Adrenal gland (tissue), 9 donors: ENCODE measurements at regions not wholly inside any gene's neighbourhood (a gene's known extent, or its start where the extent isn't known, plus 50 kb on each side); places are given as distances from the start of the nearest gene placed in this dataset.

Source experiments
- DNase-seq, 7 donors: peaks; one replicate each; pipeline ENCODE4 v3.0.0-alpha.2; 2019 to 2020
- H3K27ac ChIP-seq, 5 donors: fragments of 200-600 bp; sonication (generic) in 4 of 5; 1 replicate in 3 of 5; 2 replicates in 2 of 5; pipeline versions ENCODE4 v1.5.1 to v1.8.0; 2016 to 2020; ENCODE audit warnings: mild to moderate bottlenecking in 1 of 5
- H3K27me3 ChIP-seq: fragments of 200-600 bp; 2 replicates; pipeline ENCODE4 v1.8.0; 2021
- H3K36me3 ChIP-seq, 2 donors: fragments of 200-600 bp; replicated peaks in 1 of 2; 1 replicate in 1 of 2; 2 replicates in 1 of 2; pipeline versions ENCODE4 v1.5.1 to v1.8.0; 2018 to 2022
- H3K4me1 ChIP-seq, 2 donors: fragments of 200-600 bp; replicated peaks in 1 of 2; 1 replicate in 1 of 2; 2 replicates in 1 of 2; pipeline versions ENCODE4 v1.5.1 to v1.8.0; 2018 to 2021
- H3K4me3 ChIP-seq, 4 donors: fragments of 200-600 bp; sonication (generic) in 3 of 4; one replicate each; pipeline ENCODE4 v1.5.1; 2016 to 2018
- H3K9me3 ChIP-seq, 3 donors: fragments of 200-600 bp; sonication (generic) in 1 of 3; replicated peaks in 1 of 3; 1 replicate in 2 of 3; 2 replicates in 1 of 3; pipeline versions ENCODE4 v1.5.1 to v1.8.0; 2016 to 2021
- POLR2A ChIP-seq, 2 donors: fragments of 450-650 bp; IDR thresholded peaks; one replicate each; pipeline ENCODE4 v1.6.1; 2017; ENCODE audit warnings: antibody characterized with exemption in 2 of 2, mild to moderate bottlenecking in 2 of 2, moderate library complexity in 1 of 2
- WGBS, 4 donors: extraction: QIAGEN DNeasy Blood & Tissue Kit in 2 of 4; methylation state at CpG; one replicate each; pipeline versions ENCODE4 v1.1.5 to v1.1.7; 2013 to 2017; 5-methylcytosine and 5-hydroxymethylcytosine counted together
- intact Hi-C, 2 donors: fragments of 100-400 bp; cut with DNase I; formaldehyde crosslinking; loops; one replicate each; pipeline versions ENCODE4 v1.14.1 to v1.15.0; 2022 to 2023
- TF ChIP-seq, protein P1 (sequence below), 6 experiments: fragments of 450-650 bp in 4 of 6; fragments of 200-600 bp in 2 of 6; sonication (generic) in 1 of 6; IDR thresholded peaks; 1 replicate in 5 of 6; 2 replicates in 1 of 6; pipeline versions ENCODE4 v1.5.1 to v1.8.0; 2016 to 2021; ENCODE audit warnings: antibody characterized with exemption in 6 of 6, mild to moderate bottlenecking in 2 of 6, moderate library complexity in 1 of 6
- donor health status: healthy with polysubstance abuse.
- donor health status: Bipolar disorder and iron deficiency.
- donor health status: DM: yes; HTN: yes; CAD: no.
- donor health status: DM: no; HTN: no; CAD: no.
- donor health status: DM: no; HTN: no; CAD: no.

DNA sequence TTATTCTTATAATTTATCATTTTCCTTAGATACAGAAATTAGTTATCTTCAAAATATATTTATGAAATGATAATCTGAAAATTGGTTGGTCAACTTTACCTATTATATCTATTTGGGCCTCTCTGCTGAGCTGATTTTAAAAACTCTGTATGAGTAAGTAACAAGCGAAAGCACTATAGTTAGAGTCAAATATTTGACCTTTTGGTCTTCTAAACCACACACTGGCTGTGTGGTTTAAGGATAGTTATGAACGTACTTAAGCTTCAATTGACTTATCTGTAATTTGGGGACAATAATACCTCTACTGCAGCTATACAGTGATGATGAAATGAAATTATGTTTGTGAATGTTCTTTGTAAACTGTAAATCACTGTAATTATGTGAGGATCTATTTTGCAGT is 763.9 kb upstream of the GRM7 start:
- Histone ChIP-seq H3K27me3 (no peaks in the 10 kb centered on the region), H3K27ac (no peak overlapping the region), H3K4me1 (no peaks in the 10 kb centered on the region), H3K4me3 (no peak overlapping the region), H3K36me3 (no peaks in the 10 kb centered on the region), H3K9me3 (no peaks in the 10 kb centered on the region)
- 65 to 76% (median 67%) methylated on average over 2 of the region's 2 CpGs for WGBS, 4 donors
- TF ChIP-seq, protein P1, sequence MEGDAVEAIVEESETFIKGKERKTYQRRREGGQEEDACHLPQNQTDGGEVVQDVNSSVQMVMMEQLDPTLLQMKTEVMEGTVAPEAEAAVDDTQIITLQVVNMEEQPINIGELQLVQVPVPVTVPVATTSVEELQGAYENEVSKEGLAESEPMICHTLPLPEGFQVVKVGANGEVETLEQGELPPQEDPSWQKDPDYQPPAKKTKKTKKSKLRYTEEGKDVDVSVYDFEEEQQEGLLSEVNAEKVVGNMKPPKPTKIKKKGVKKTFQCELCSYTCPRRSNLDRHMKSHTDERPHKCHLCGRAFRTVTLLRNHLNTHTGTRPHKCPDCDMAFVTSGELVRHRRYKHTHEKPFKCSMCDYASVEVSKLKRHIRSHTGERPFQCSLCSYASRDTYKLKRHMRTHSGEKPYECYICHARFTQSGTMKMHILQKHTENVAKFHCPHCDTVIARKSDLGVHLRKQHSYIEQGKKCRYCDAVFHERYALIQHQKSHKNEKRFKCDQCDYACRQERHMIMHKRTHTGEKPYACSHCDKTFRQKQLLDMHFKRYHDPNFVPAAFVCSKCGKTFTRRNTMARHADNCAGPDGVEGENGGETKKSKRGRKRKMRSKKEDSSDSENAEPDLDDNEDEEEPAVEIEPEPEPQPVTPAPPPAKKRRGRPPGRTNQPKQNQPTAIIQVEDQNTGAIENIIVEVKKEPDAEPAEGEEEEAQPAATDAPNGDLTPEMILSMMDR (IDR thresholded peaks at IDR 0.05): no peak
- TF ChIP-seq POLR2A (IDR thresholded peaks at IDR 0.05): no peak
- DNase-seq: no peak
- intact Hi-C loops: no loop called here

- intact Hi-C loops: no loop called here
- H3K4me3 ChIP-seq: no peak overlapping the region
- H3K36me3 ChIP-seq: no peaks in the 10 kb centered on the region
- H3K4me1 ChIP-seq: no peaks in the 10 kb centered on the region
- no peaks in the 10 kb centered on the region for H3K27me3 ChIP-seq
- H3K27ac ChIP-seq: no peak overlapping the region
- WGBS, 4 donors: 50 to 68% (median 55%) methylated on average over 2 of the region's 2 CpGs
- no peak for TF ChIP-seq POLR2A (IDR thresholded peaks at IDR 0.05)
- TF ChIP-seq, protein P1 (IDR thresholded peaks at IDR 0.05): no peak
- no peak for DNase-seq
- H3K9me3 ChIP-seq: no peaks in the 10 kb centered on the region
These were observed 763.4 kb upstream of the GRM7 start for GRCh38 chr3:6097556-6097955.

DNA sequence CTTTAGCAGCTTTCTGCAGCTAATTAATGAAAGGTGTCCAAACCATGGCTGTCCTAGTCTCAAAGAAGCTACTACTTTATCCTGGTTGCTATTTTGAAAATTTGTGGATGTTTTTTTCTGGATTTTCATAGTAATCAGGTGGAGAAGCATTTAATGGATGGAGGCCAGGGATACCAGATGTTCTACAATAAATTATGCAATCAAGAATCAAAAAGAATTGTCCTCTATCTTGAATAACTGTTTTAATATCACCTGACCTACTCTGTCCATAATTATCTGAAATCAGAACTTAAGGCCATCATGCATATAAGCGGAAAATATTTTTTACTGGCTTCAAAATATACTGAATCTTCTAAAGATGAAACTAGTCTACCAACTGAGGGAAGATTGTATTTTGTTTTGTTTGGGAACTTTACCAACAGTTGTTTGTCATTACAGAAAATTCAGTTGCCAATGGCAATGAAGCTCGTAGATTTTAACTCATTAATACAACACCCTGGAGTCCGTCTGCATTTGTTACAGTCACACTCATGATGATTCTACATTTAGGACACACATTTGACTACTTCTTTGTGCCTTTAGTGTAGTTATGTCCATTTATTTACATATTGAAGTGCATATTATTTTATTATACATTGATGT is 762.3 kb upstream of the GRM7 start:
- no peak for TF ChIP-seq POLR2A (IDR thresholded peaks at IDR 0.05)
- TF ChIP-seq, protein P1 (IDR thresholded peaks at IDR 0.05): no peak
- 62 to 82% (median 72%) methylated on average over 3 of the region's 3 CpGs for WGBS, 4 donors
- no peak overlapping the region for H3K27ac ChIP-seq
- DNase-seq: no peak
- H3K9me3 ChIP-seq: no peaks in the 10 kb centered on the region
- no peaks in the 10 kb centered on the region for H3K36me3 ChIP-seq
- no peak overlapping the region for H3K4me3 ChIP-seq
- intact Hi-C loops: no loop called here
- H3K4me1 ChIP-seq: no peaks in the 10 kb centered on the region
- H3K27me3 ChIP-seq: no peaks in the 10 kb centered on the region

- no peaks in the 10 kb centered on the region for H3K36me3 ChIP-seq
- no peak for TF ChIP-seq POLR2A (IDR thresholded peaks at IDR 0.05)
- TF ChIP-seq, protein P1 (IDR thresholded peaks at IDR 0.05): no peak
- WGBS, 4 donors: 65 to 78% (median 67%) methylated on average over 5 of the region's 5 CpGs
These were observed 761.3 kb upstream of the GRM7 start for GRCh38 chr3:6099458-6100075.

More at GRCh38 chr3:6099458-6100075, 761.3 kb upstream of the GRM7 start:
- intact Hi-C loops: no loop called here
- H3K27me3 ChIP-seq: no peaks in the 10 kb centered on the region
- DNase-seq: no peak
- H3K27ac ChIP-seq: no peak overlapping the region
- H3K4me1 ChIP-seq: no peaks in the 10 kb centered on the region
- H3K4me3 ChIP-seq: no peak overlapping the region
- no peaks in the 10 kb centered on the region for H3K9me3 ChIP-seq
